Upper lobe of left lung (tissue), 4 donors: ENCODE measurements at regions not wholly inside any gene's neighbourhood (a gene's known extent, or its start where the extent isn't known, plus 50 kb on each side); places are given as distances from the start of the nearest gene placed in this dataset.

ENCODE experiments used
- EP300 ChIP-seq, 4 donors: sonication (generic); formaldehyde crosslinking; IDR thresholded peaks; one replicate each; pipeline ENCODE4 v1.5.1; 2017; ENCODE audit warnings: antibody characterized with exemption in 4 of 4, control low read depth in 2 of 4
- TF ChIP-seq, protein P1 (sequence below), 6 experiments: fragments of 450-650 bp in 4 of 6; fragments of 200-600 bp in 2 of 6; sonication (generic) in 2 of 6; IDR thresholded peaks; one replicate each; pipeline ENCODE4 v1.5.1; 2016 to 2019; ENCODE audit warnings: antibody characterized with exemption in 6 of 6

GRCh38 chr4:74628852-74629620 is 165.3 kb downstream of the BTC start:
- TF ChIP-seq, protein P1, sequence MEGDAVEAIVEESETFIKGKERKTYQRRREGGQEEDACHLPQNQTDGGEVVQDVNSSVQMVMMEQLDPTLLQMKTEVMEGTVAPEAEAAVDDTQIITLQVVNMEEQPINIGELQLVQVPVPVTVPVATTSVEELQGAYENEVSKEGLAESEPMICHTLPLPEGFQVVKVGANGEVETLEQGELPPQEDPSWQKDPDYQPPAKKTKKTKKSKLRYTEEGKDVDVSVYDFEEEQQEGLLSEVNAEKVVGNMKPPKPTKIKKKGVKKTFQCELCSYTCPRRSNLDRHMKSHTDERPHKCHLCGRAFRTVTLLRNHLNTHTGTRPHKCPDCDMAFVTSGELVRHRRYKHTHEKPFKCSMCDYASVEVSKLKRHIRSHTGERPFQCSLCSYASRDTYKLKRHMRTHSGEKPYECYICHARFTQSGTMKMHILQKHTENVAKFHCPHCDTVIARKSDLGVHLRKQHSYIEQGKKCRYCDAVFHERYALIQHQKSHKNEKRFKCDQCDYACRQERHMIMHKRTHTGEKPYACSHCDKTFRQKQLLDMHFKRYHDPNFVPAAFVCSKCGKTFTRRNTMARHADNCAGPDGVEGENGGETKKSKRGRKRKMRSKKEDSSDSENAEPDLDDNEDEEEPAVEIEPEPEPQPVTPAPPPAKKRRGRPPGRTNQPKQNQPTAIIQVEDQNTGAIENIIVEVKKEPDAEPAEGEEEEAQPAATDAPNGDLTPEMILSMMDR (IDR thresholded peaks at IDR 0.05): no peak
- TF ChIP-seq EP300 (IDR thresholded peaks at IDR 0.05): no peak
